ENCODE measurements at regions not wholly inside any gene's neighbourhood (a gene's known extent, or its start where the extent isn't known, plus 50 kb on each side); places are given as distances from the start of the nearest gene placed in this dataset.
A peak's percentile ranks its signal among the peaks of the same experiment; 100 is the strongest.

DNA sequence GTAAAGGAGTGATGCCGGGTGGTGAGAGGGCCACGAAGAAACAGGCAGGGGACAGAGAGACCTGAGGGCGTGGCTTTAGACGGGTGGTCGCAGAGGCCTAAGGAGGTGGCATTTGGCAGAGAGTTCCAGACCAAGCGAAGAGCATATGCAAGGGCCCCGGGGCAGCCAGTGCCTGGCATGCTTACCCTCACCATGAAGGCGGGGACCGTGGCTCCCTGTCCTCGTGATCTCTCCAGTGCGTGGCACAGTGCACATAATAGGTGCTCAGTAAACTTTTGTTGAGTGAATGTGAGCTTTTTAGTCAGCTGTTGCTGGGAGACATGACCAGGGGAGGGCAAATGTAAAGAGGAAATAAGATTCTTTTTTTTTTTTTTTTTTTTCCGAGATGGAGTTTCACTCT is 245.6 kb upstream of the GSE1 start:
- WGBS (ENCODE audit: extremely low coverage, insufficient coverage, insufficient read length) = no CpG with 5 or more reads among the region's 12 CpGs
- H2BK120ac ChIP-seq (ENCODE audit: insufficient read depth, low read length, poor library complexity) = peak overlapping the region; percentile 83
- peak overlapping the region; percentile 74 for H2BK12ac ChIP-seq (ENCODE audit: low read length)
- H3K18ac ChIP-seq (ENCODE audit: low read length) = peak overlapping the region; percentile 58
- H3K4me2 ChIP-seq (ENCODE audit: low read length) = no peak overlapping the region
- H3K14ac ChIP-seq (ENCODE audit: low read length) = peak overlapping the region; percentile 63
- H3K4ac ChIP-seq (ENCODE audit: low read depth, low read length) = peak overlapping the region; percentile 14
- H3K4me1 ChIP-seq (ENCODE audit: control insufficient read depth in 1 of 2, insufficient read depth in 2 of 2, low read length in 2 of 2) = peaks cover 47% of the 10 kb centered on the region in 2 experiments
- H3K27me3 ChIP-seq (ENCODE audit: insufficient read depth, low read length) = no peaks in the 10 kb centered on the region
- peak overlapping the region; percentile 61 for H4K8ac ChIP-seq (ENCODE audit: low read depth, low read length)
- no peak overlapping the region for H3K9ac ChIP-seq (ENCODE audit: low read length)
- peak overlapping the region; percentile 96 for H3K27ac ChIP-seq (ENCODE audit: low read depth, low read length)
- H3K79me1 ChIP-seq (ENCODE audit: low read length) = peaks cover 50% of the 10 kb centered on the region
- H2BK5ac ChIP-seq (ENCODE audit: low read depth, low read length, poor library complexity) = peak overlapping the region; percentile 69
- peak overlapping the region; percentile 98 for H4K91ac ChIP-seq (ENCODE audit: low read depth, low read length)
- H3K9me3 ChIP-seq (ENCODE audit: insufficient read depth, low read depth, low read length) = peaks cover 4% of the 10 kb centered on the region
- no peak overlapping the region for H3K4me3 ChIP-seq (ENCODE audit: low read depth, low read length)
- peaks cover 17% of the 10 kb centered on the region for H3K79me2 ChIP-seq (ENCODE audit: control insufficient read depth, insufficient read depth, low read length, poor library complexity)
- H2AK5ac ChIP-seq (ENCODE audit: low read length) = peak overlapping the region; percentile 75
- no peaks in the 10 kb centered on the region for H3K36me3 ChIP-seq (ENCODE audit: control insufficient read depth in 1 of 2, insufficient read depth in 2 of 2, low read length in 2 of 2)
- no peak overlapping the region for H4K12ac ChIP-seq (ENCODE audit: low read depth, low read length)
- DNase-seq = no peak
- H3K23ac ChIP-seq (ENCODE audit: low read length) = no peak overlapping the region
- no peak overlapping the region for H2AFZ ChIP-seq (ENCODE audit: insufficient read depth, low read length, poor library complexity)

DNA sequence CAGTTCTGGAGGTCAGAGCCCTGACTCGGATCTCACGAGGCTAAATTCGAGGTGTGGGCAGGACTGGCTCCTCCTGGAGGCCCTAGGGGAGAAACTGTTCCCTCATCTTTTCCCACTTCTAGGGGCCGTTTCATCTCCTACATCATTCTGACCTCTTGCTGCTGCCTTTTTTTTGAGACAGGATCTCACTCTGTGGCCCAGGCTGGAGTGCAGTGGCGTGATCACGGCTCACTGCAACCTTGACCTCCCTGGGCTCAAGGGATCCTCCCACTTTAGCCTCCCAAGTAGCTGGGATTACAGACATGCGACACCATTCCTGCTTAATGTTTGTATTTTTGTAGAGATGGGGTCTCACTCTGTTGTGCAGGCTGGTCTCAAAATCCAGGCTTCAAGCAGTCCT is 244.1 kb upstream of the GSE1 start:
- H4K12ac ChIP-seq (ENCODE audit: low read depth, low read length) = no peak overlapping the region
- peaks cover 17% of the 10 kb centered on the region for H3K79me2 ChIP-seq (ENCODE audit: control insufficient read depth, insufficient read depth, low read length, poor library complexity)
- peak overlapping the region; percentile 35 for H2BK120ac ChIP-seq (ENCODE audit: insufficient read depth, low read length, poor library complexity)
- peak overlapping the region; percentile 5 for H3K18ac ChIP-seq (ENCODE audit: low read length)
- H3K27me3 ChIP-seq (ENCODE audit: insufficient read depth, low read length) = no peaks in the 10 kb centered on the region
- no CpG with 5 or more reads among the region's 7 CpGs for WGBS (ENCODE audit: extremely low coverage, insufficient coverage, insufficient read length)
- peak overlapping the region; percentile 1 for H2BK5ac ChIP-seq (ENCODE audit: low read depth, low read length, poor library complexity)
- H3K27ac ChIP-seq (ENCODE audit: low read depth, low read length) = no peak overlapping the region
- peak overlapping the region; percentile 6 for H3K14ac ChIP-seq (ENCODE audit: low read length)
- H4K8ac ChIP-seq (ENCODE audit: low read depth, low read length) = peak overlapping the region; percentile 3
- peaks cover 41% of the 10 kb centered on the region for H3K79me1 ChIP-seq (ENCODE audit: low read length)
- no peak overlapping the region for H3K4me3 ChIP-seq (ENCODE audit: low read depth, low read length)
- peak overlapping the region; percentile 51 for H2AK5ac ChIP-seq (ENCODE audit: low read length)
- DNase-seq = no peak
- no peak overlapping the region for H3K4me2 ChIP-seq (ENCODE audit: low read length)
- H3K4ac ChIP-seq (ENCODE audit: low read depth, low read length) = no peak overlapping the region
- H4K91ac ChIP-seq (ENCODE audit: low read depth, low read length) = peak overlapping the region; percentile 22
- no peak overlapping the region for H3K9ac ChIP-seq (ENCODE audit: low read length)
- peaks cover 44 to 46% of the 10 kb centered on the region in 2 experiments for H3K4me1 ChIP-seq (ENCODE audit: control insufficient read depth in 1 of 2, insufficient read depth in 2 of 2, low read length in 2 of 2)
- peak overlapping the region; percentile 55 for H2BK12ac ChIP-seq (ENCODE audit: low read length)
- H3K23ac ChIP-seq (ENCODE audit: low read length) = no peak overlapping the region
- H3K9me3 ChIP-seq (ENCODE audit: insufficient read depth, low read depth, low read length) = peaks cover 7% of the 10 kb centered on the region
- H2AFZ ChIP-seq (ENCODE audit: insufficient read depth, low read length, poor library complexity) = no peak overlapping the region
- no peaks in the 10 kb centered on the region for H3K36me3 ChIP-seq (ENCODE audit: control insufficient read depth in 1 of 2, insufficient read depth in 2 of 2, low read length in 2 of 2)

DNA sequence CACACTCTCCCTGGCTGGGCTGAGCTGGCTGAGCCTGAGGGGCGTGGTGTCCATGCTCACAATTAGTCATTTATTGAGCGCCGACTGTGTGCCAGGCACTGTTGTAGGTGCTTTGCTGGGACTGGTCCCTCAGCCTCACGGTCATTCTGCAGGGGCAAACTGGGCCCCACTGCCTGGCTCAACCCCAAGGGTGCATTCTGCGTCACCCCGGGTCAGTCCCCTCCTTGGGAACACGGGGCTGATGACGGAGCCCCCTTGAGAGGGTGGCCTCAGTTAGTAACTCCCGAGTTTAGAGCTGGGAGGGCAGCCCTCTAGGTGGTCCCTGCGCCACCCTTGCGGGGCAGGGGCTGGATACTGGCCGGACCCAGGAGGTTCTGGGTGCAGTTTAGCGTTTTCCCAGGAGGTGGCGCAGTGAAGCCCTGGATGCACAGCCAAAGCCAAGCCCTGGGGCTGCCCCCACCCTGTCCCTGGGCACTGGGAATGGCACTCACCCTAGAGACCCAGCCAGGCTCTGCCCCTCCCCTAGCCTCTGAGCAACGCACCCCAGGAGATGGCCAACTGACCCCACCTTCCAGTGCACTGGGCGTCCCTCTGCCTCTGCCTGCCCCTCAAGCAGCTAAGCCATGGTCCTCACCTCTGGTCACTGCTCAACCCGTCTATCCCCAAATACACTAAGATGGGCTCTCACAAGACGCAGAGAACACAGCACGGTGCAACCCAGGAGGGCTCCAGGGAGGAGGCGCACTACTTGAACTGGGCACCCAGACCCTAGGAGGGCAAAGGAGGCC is 243.2 kb upstream of the GSE1 start:
- no peak overlapping the region for H3K4me2 ChIP-seq (ENCODE audit: low read length)
- H4K12ac ChIP-seq (ENCODE audit: low read depth, low read length) = no peak overlapping the region
- peak overlapping the region; percentile 13 for H4K8ac ChIP-seq (ENCODE audit: low read depth, low read length)
- no peak overlapping the region for H2AFZ ChIP-seq (ENCODE audit: insufficient read depth, low read length, poor library complexity)
- DNase-seq = peak; percentile 37 to 71
- H2BK12ac ChIP-seq (ENCODE audit: low read length) = peak overlapping the region; percentile 73
- H2BK5ac ChIP-seq (ENCODE audit: low read depth, low read length, poor library complexity) = no peak overlapping the region
- peak overlapping the region; percentile 21 for H3K18ac ChIP-seq (ENCODE audit: low read length)
- no peaks in the 10 kb centered on the region for H3K36me3 ChIP-seq (ENCODE audit: control insufficient read depth in 1 of 2, insufficient read depth in 2 of 2, low read length in 2 of 2)
- H3K4me3 ChIP-seq (ENCODE audit: low read depth, low read length) = no peak overlapping the region
- peaks cover 35 to 38% of the 10 kb centered on the region in 2 experiments for H3K4me1 ChIP-seq (ENCODE audit: control insufficient read depth in 1 of 2, insufficient read depth in 2 of 2, low read length in 2 of 2)
- peaks cover 33% of the 10 kb centered on the region for H3K79me1 ChIP-seq (ENCODE audit: low read length)
- no CpG with 5 or more reads among the region's 20 CpGs for WGBS (ENCODE audit: extremely low coverage, insufficient coverage, insufficient read length)
- H3K79me2 ChIP-seq (ENCODE audit: control insufficient read depth, insufficient read depth, low read length, poor library complexity) = peaks cover 13% of the 10 kb centered on the region
- no peaks in the 10 kb centered on the region for H3K27me3 ChIP-seq (ENCODE audit: insufficient read depth, low read length)
- no peak overlapping the region for H3K23ac ChIP-seq (ENCODE audit: low read length)
- H4K91ac ChIP-seq (ENCODE audit: low read depth, low read length) = peak overlapping the region; percentile 22
- H3K27ac ChIP-seq (ENCODE audit: low read depth, low read length) = no peak overlapping the region
- H2BK120ac ChIP-seq (ENCODE audit: insufficient read depth, low read length, poor library complexity) = peak overlapping the region; percentile 35
- peak overlapping the region; percentile 18 for H3K4ac ChIP-seq (ENCODE audit: low read depth, low read length)
- no peak overlapping the region for H3K9ac ChIP-seq (ENCODE audit: low read length)
- peaks cover 5% of the 10 kb centered on the region for H3K9me3 ChIP-seq (ENCODE audit: insufficient read depth, low read depth, low read length)
- H3K14ac ChIP-seq (ENCODE audit: low read length) = peak overlapping the region; percentile 48
- H2AK5ac ChIP-seq (ENCODE audit: low read length) = peak overlapping the region; percentile 33

DNA sequence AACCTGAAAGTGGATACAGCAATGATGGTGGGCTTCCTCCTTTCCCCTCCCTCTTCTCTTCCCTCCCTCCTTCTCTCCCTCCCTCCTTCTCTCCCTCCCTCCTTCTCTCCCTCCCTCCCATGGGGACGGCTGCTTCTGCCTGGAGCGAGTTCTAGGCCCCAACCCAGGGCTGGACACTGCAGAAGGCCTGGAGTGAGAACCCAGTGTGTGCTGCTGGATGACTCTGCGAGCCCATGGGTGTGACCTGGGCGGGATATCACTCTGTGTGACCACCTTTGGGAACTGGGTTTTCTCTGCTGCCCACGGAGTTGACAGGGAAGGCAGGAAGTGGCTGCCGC is 242.6 kb upstream of the GSE1 start:
- WGBS (ENCODE audit: extremely low coverage, insufficient coverage, insufficient read length) = no CpG with 5 or more reads among the region's 6 CpGs
- Histone ChIP-seq H3K4ac (ENCODE audit: low read depth, low read length) (no peak overlapping the region), H2AK5ac (ENCODE audit: low read length) (peak overlapping the region; percentile 2), H4K8ac (ENCODE audit: low read depth, low read length) (no peak overlapping the region), H3K14ac (ENCODE audit: low read length) (peak overlapping the region; percentile 16), H3K9me3 (ENCODE audit: insufficient read depth, low read depth, low read length) (peaks cover 5% of the 10 kb centered on the region), H3K23ac (ENCODE audit: low read length) (no peak overlapping the region), H3K79me2 (ENCODE audit: control insufficient read depth, insufficient read depth, low read length, poor library complexity) (peaks cover 13% of the 10 kb centered on the region), H3K18ac (ENCODE audit: low read length) (no peak overlapping the region), H3K9ac (ENCODE audit: low read length) (no peak overlapping the region), H3K79me1 (ENCODE audit: low read length) (peaks cover 27% of the 10 kb centered on the region), H3K4me2 (ENCODE audit: low read length) (no peak overlapping the region), H4K12ac (ENCODE audit: low read depth, low read length) (no peak overlapping the region), H2BK12ac (ENCODE audit: low read length) (no peak overlapping the region), H2AFZ (ENCODE audit: insufficient read depth, low read length, poor library complexity) (no peak overlapping the region), H2BK5ac (ENCODE audit: low read depth, low read length, poor library complexity) (no peak overlapping the region), H3K27me3 (ENCODE audit: insufficient read depth, low read length) (no peaks in the 10 kb centered on the region), H3K27ac (ENCODE audit: low read depth, low read length) (no peak overlapping the region), H3K36me3 (ENCODE audit: control insufficient read depth in 1 of 2, insufficient read depth in 2 of 2, low read length in 2 of 2) (no peaks in the 10 kb centered on the region), H3K4me1 (ENCODE audit: control insufficient read depth in 1 of 2, insufficient read depth in 2 of 2, low read length in 2 of 2) (peaks cover 30 to 32% of the 10 kb centered on the region in 2 experiments), H2BK120ac (ENCODE audit: insufficient read depth, low read length, poor library complexity) (peak overlapping the region; percentile 18), H3K4me3 (ENCODE audit: low read depth, low read length) (no peak overlapping the region), H4K91ac (ENCODE audit: low read depth, low read length) (peak overlapping the region; percentile 73)
- DNase-seq = no peak

Measured in trophoblast cell (in vitro differentiated cells and primary cell).